DOHH2 (cell line): ENCODE measurements at regions not wholly inside any gene's neighbourhood (a gene's known extent, or its start where the extent isn't known, plus 50 kb on each side); places are given as distances from the start of the nearest gene placed in this dataset.

Experiments
- CTCF ChIP-seq: fragments of 200-600 bp; sonication (generic); IDR thresholded peaks from one replicate; pipeline ENCODE4 v1.5.1; 2014; ENCODE audit warnings: antibody characterized with exemption, mild to moderate bottlenecking, low read depth, low read length; ENCODE audit not compliant: poor library complexity, severe bottlenecking
- EZH2phosphoT487 ChIP-seq: fragments of 200-600 bp; sonication (generic); IDR thresholded peaks from 2 replicates; pipeline ENCODE4 v1.6.1; 2017; ENCODE audit warnings: borderline replicate concordance, mild to moderate bottlenecking, antibody characterized with exemption, low read length, moderate library complexity, mixed read lengths

GRCh38 chr6:67591910-67592309 is 1043.2 kb upstream of the ADGRB3 start:
- no peak for TF ChIP-seq CTCF
- no peak for TF ChIP-seq EZH2phosphoT487
